NOMO-1 treated with DMSO at 0.1 percent for 48 hours (cell line): ENCODE measurements at regions not wholly inside any gene's neighbourhood (a gene's known extent, or its start where the extent isn't known, plus 50 kb on each side); places are given as distances from the start of the nearest gene placed in this dataset.

Experiments used
- DNase-seq: peaks from one replicate; lab custom pipeline; 2025; ENCODE audit not compliant: unreplicated experiment; lab: John Stamatoyannopoulos, UW

GRCh38 chr1:69498711-69499110 is 69.0 kb upstream of the LRRC7 start:
- no peak for DNase-seq

DNA sequence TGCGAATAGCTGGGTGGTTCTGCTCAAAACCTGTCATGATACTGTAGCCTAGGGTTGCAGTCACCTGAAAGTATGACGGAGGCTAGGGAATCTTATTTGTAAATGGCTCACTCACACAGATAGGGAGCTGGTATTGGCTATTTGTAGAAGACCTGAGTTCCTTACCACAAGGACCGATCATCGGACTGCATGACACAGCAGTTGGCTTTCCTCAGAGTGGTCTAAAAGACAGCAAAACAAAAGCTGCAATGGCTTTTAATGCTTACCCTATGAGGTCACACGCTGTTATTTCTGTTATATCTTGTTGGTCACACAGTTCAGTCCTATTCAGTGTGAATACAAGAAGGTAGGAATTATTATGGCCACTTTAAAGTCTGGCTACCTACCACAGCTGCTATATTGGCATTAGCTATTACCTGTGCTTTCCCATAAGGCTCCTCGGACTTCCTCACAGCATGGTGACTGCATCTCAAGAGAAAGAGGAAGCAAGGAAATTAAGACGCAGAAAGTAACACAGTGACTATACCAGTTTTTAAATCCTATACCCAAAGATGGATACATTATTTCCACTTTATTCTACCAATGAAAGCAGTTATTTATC is 68.4 kb upstream of the LRRC7 start:
- no peak for DNase-seq

- peak; percentile 3 for DNase-seq
These were observed 64.7 kb upstream of the LRRC7 start for GRCh38 chr1:69502991-69503390.

GRCh38 chr1:69504730-69505252 is 62.9 kb upstream of the LRRC7 start:
- no peak for DNase-seq

DNA sequence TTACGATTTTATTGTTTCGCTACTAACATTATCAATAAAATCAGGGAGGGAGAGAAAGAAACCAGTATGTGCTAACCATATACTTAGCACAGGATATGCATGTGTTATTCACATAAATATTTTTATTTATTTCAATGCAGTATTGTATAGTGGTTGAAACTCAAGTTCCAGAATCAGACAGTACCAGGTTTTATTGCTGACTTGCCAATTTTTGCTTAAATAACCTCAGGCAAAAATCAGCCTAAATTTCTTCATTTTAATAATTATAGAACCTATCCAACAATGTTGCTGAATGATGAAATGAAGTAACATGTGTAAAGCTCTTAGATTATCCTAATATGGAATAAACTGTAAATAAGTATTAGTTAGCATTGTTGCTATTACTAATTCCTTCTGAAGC is 61.4 kb upstream of the LRRC7 start:
- DNase-seq, result no peak

DNA sequence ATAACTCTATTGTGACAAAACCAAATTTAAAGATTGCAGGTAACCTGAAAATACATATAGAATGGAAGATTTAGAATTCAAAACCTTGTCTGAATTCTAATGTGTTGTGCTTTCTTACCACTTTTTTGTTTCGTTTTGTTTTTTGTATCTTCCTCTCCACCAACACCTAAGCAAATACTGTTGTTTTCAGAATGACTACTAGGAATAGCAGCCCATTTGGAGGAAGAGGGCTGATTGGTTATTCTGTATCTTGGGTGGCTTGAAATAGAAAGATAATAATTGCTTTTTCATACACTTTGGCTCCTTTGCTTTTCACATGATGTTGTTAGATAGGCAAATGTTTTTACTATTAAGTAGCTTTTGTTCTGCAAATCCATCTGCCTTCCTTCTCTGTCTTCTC is 61.0 kb upstream of the LRRC7 start:
- no peak for DNase-seq

DNA sequence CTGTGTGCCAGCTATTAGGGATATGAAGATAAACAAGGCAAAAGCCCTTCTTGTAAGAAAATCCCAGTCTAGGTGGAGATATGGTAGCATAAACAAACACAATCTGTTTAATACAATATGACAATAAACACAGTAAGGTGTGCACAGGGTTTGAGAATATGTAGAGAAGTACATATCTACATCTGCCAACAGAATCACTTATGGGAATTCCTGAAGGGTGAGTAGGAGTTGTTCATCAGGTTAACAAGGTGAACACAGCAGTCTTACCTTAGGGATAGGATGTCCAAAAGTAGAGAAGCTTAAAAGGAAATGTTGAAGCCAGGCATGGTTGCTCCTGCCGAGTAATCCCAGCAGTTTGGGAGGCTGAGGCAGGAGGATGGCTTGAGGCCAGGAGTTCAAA is 57.7 kb upstream of the LRRC7 start:
- DNase-seq, result no peak

DNA sequence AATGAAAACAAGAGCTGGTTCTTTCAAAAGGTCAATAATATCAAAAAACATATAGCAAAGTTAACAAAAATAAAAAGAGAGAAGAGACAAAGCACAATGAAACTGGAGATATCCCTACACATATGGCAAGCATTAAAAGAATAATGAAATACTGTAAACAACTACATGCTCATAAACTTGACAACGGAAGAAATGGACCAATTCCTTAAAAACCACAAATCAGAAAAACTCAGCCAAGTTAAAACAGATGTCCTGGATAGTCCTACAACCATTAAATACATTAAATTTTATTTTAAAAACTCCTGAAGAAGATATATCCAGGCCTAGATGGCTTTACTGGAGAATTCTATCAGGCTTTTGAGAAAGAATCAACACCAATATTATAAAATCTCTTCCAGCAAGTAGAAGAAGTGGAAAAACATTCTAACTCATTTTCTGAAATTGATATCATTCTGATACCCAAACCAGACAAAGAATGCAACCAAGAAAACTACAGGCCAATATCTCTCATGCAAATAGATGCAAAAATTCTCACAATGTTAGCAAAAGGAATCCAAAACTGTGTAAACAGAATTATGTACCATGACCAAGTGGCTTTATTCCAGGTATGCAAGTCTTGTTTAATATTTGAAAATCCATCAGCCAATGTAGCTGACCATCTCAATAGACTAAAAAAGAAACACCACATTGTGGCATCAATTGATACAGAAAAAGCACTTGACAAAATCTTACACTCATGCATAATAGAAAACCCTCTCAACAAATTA is 56.1 kb upstream of the LRRC7 start:
- no peak for DNase-seq

DNA sequence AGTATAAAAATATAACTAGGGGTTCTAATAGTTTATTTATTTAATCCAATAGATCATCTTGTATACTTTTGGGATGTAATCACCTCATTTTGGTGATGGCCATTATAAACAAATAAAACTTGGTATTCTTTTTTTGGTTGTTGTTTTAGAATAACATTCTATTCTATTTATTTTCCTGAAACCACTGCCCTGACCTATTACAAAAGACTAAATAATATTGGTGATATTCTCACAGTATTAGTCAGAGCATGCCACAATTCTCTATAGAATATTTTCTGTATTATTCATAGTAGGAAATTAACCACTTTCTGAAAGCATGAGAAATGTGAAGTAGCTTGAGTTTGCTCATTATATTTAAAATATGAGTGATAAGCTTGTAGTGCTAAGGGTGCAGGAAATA is 54.1 kb upstream of the LRRC7 start:
- no peak for DNase-seq
